K562 (cell line): ENCODE measurements at regions not wholly inside any gene's neighbourhood (a gene's known extent, or its start where the extent isn't known, plus 50 kb on each side); places are given as distances from the start of the nearest gene placed in this dataset.

ENCODE experiments used
- CREB5 ChIP-seq: fragments of 250-450 bp; sonication (Bioruptor Pico); IDR thresholded peaks from 2 replicates; pipeline ENCODE4 v1.5.0; 2020; ENCODE audit warnings: mild to moderate bottlenecking
- DNMT1 ChIP-seq: fragments of 450-650 bp; IDR thresholded peaks from 2 replicates; pipeline ENCODE4 v1.6.1; 2016; ENCODE audit warnings: antibody characterized with exemption, mild to moderate bottlenecking
- ELK3 ChIP-seq: fragments of 450-650 bp; formaldehyde crosslinking; IDR thresholded peaks from 2 replicates; pipeline ENCODE4 v1.4.0; 2020; ENCODE audit warnings: mild to moderate bottlenecking
- L3MBTL2 ChIP-seq: fragments of 450-650 bp; IDR thresholded peaks from 2 replicates; pipeline ENCODE4 v1.6.1; 2016; ENCODE audit warnings: mild to moderate bottlenecking, moderate library complexity
- MBD1 ChIP-seq: fragments of 250-450 bp; sonication (Bioruptor Pico); IDR thresholded peaks from 2 replicates; pipeline ENCODE4 v1.8.0; 2022; ENCODE audit warnings: inconsistent platforms
- PRMT5 ChIP-seq: sonication (generic); formaldehyde crosslinking; IDR thresholded peaks from 2 replicates; pipeline ENCODE4 v1.5.0; 2020; ENCODE audit warnings: missing genetic modification reagents
- SETDB1 ChIP-seq: IDR thresholded peaks from one replicate; pipeline ENCODE4 v1.6.1; 2012; ENCODE audit warnings: low read length, control low read depth, inconsistent platforms
- ZBTB34 ChIP-seq: fragments of 250-450 bp; sonication (Bioruptor Pico); IDR thresholded peaks from 2 replicates; pipeline ENCODE4 v1.8.0; 2021; ENCODE audit warnings: mild to moderate bottlenecking, moderate library complexity
- ZNF395 ChIP-seq: fragments of 200-800 bp; sonication (Bioruptor generic); IDR thresholded peaks from 2 replicates; pipeline ENCODE4 v1.6.1; 2017; ENCODE audit warnings: missing genetic modification characterization, missing compliant biosample characterization
- ZNF589 ChIP-seq: fragments of 200-800 bp; sonication (Bioruptor generic); IDR thresholded peaks from 2 replicates; pipeline ENCODE4 v1.6.1; 2016; ENCODE audit warnings: low read depth, missing genetic modification characterization, missing compliant biosample characterization
- ZNF740 ChIP-seq, 3 experiments: fragments of 200-800 bp in 1 of 3; sonication (Bioruptor generic) in 1 of 3; sonication (generic) in 1 of 3; formaldehyde crosslinking in 1 of 3; IDR thresholded peaks; 2 replicates each; pipeline versions ENCODE4 v1.6.1 to v1.8.0; 2016 to 2022; ENCODE audit warnings: mild to moderate bottlenecking in 2 of 3, missing compliant biosample characterization in 2 of 3, missing genetic modification characterization in 2 of 3, missing genetic modification reagents in 1 of 3

GRCh38 chr4:82124932-82125786, 248.6 kb downstream of the HNRNPD start (continued):
- TF ChIP-seq ZNF589 (CRISPR knock-in tag) (0 out of 2 replicates have a peak, but pooled peaks have one; percentile 39), MBD1 (no peak), SETDB1 (no peak), PRMT5 (no peak), ELK3 (CRISPR knock-in tag) (no peak), ZBTB34 (CRISPR knock-in tag) (no peak), DNMT1 (no peak), CREB5 (CRISPR knock-in tag) (no peak), ZNF740 (CRISPR knock-in tag; IDR thresholded peaks at IDR 0.05) (no peak), ZNF740 (tag; IDR thresholded peaks at IDR 0.05) (peak in 1 of 2 experiments; percentile 56; a peak in 1 of 4 replicates), L3MBTL2 (peak; percentile 39; the same call in 1 of the 2 replicates), ZNF395 (CRISPR knock-in tag) (0 out of 2 replicates have a peak, but pooled peaks have one; percentile 47)
